ENCODE measurements at regions not wholly inside any gene's neighbourhood (a gene's known extent, or its start where the extent isn't known, plus 50 kb on each side); places are given as distances from the start of the nearest gene placed in this dataset.

DNA sequence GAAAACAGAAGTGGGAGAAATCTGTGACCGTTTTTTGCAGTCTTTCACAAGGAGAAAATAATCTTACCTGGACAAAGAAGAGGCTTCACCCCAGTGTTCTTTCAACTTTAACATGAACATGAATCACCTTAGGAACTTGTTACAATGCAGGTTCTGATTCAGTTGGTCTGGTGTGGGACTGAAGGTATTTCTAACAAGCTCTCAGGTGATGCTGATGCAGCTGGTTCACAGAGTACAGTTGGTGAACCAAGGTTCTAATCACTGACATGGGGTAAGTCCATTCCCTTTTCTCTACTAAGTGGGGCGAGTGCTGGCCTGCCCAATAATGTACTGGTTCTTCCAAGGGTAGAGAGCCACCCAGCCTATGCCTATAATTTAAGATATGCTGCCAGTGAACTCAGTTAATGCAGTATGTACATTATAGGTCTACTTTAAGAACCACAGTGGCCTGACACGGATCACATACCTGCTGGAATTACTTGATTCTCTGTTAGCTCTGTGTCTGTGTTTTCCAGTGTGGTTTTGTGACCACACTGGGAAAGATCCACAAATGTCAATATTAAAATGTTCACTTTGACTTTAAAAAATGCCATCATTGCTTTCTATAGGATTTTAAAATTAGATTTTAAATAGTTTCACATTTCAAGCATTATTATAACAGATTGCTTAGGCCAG lies 304.1 kb downstream of the ZNF621 start:
- no peaks in the 10 kb centered on the region for H3K36me3 Mint-ChIP-seq (ENCODE audit: low read depth)
- H3K27me3 Mint-ChIP-seq: peaks cover 19% of the 10 kb centered on the region
- no peaks in the 10 kb centered on the region for H3K4me1 Mint-ChIP-seq
- DNase-seq (no peak), ATAC-seq (no peak)
- no peak overlapping the region for H3K4me3 Mint-ChIP-seq
- H3K9me3 ChIP-seq (ENCODE audit: control insufficient read depth, low read length, poor library complexity, severe bottlenecking): no peaks in the 10 kb centered on the region
- no peak overlapping the region for H3K27ac Mint-ChIP-seq

GRCh38 chr3:40829876-40830275 lies 305.1 kb downstream of the ZNF621 start:
- H3K4me3 Mint-ChIP-seq: no peak overlapping the region
- DNase-seq (no peak), ATAC-seq (no peak)
- H3K9me3 ChIP-seq (ENCODE audit: control insufficient read depth, low read length, poor library complexity, severe bottlenecking): no peaks in the 10 kb centered on the region
- H3K27me3 Mint-ChIP-seq: peaks cover 28% of the 10 kb centered on the region
- no peaks in the 10 kb centered on the region for H3K36me3 Mint-ChIP-seq (ENCODE audit: low read depth)
- no peak overlapping the region for H3K27ac Mint-ChIP-seq
- H3K4me1 Mint-ChIP-seq: no peaks in the 10 kb centered on the region

DNA sequence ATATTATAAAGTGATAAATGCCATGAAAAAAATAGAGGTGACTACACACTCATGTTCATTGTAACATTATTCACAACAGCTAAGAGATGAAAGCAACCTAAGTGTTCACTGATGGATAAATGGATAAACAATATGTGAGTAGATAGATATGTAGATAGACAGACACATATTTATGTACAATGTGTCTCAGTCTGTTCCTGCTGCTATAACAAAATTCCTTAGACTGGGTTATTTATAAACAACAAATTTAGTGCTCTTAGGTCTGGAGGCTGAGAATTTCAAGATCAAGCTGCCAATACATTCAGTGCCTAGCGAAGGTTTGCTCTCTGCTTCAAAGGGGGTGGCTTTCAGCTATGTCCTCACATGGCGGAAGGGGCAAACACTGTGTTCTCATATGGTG lies 312.5 kb downstream of the ZNF621 start:
- H3K4me3 Mint-ChIP-seq: no peak overlapping the region
- ATAC-seq (no peak), DNase-seq (no peak)
- H3K27me3 Mint-ChIP-seq: peaks cover 10% of the 10 kb centered on the region
- H3K4me1 Mint-ChIP-seq: no peaks in the 10 kb centered on the region
- H3K36me3 Mint-ChIP-seq (ENCODE audit: low read depth): no peaks in the 10 kb centered on the region
- H3K27ac Mint-ChIP-seq: no peak overlapping the region
- no peaks in the 10 kb centered on the region for H3K9me3 ChIP-seq (ENCODE audit: control insufficient read depth, low read length, poor library complexity, severe bottlenecking)

DNA sequence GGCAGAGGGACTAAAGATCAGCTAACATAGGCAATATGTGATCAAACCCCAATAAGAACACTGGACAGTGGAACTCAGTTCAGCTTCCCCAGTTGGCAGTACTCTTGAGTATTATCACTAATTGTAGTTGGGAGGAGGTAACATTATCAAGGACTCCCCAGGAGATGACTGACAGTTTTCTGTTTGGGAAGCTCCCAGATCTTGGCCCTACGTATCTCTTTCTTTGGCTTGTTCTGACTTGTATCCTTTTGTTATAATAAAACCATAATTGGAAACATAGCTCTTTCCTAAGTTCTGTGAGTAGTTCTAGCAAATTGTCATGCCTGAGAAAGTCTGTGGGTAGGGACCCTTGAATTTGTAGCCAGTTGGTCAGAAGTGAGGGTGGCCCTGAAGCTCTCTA lies 316.4 kb downstream of the ZNF621 start:
- ATAC-seq (no peak), DNase-seq (no peak)
- no peak overlapping the region for H3K27ac Mint-ChIP-seq
- H3K36me3 Mint-ChIP-seq (ENCODE audit: low read depth): no peaks in the 10 kb centered on the region
- H3K4me3 Mint-ChIP-seq: no peak overlapping the region
- no peaks in the 10 kb centered on the region for H3K27me3 Mint-ChIP-seq
- no peaks in the 10 kb centered on the region for H3K4me1 Mint-ChIP-seq
- H3K9me3 ChIP-seq (ENCODE audit: control insufficient read depth, low read length, poor library complexity, severe bottlenecking): no peaks in the 10 kb centered on the region

DNA sequence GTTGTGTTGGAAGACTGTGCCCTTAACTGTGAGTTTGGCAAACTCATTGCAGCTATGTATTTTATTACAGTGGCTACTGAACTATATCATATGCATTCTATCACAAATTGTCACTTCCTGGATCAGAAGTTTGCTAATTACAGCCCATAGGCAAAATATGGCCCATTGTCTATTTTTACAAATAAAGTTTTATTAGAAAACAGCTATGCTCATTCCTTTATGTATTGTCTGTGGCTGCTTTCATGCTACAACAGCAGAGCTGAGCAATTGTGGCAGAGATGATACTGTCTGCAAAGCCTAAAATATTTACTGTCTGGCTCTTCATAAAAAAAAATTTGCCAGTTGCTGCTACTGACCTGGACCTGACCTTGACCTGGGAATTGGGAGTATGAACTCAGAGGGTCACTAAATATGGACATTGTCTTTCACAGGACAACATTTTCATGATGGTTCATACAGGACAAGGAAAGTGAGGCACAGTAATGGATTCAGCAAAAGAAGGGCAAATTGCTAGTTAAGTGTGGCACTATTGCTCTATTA lies 316.9 kb downstream of the ZNF621 start:
- Mint-ChIP-seq H3K27me3 (no peaks in the 10 kb centered on the region), H3K27ac (no peak overlapping the region)
- DNase-seq: no peak

GRCh38 chr3:40842714-40843113 lies 318.0 kb downstream of the ZNF621 start:
- ATAC-seq (no peak), DNase-seq (no peak)
- H3K4me1 Mint-ChIP-seq: no peaks in the 10 kb centered on the region
- no peaks in the 10 kb centered on the region for H3K9me3 ChIP-seq (ENCODE audit: control insufficient read depth, low read length, poor library complexity, severe bottlenecking)
- no peak overlapping the region for H3K27ac Mint-ChIP-seq
- no peaks in the 10 kb centered on the region for H3K27me3 Mint-ChIP-seq
- no peak overlapping the region for H3K4me3 Mint-ChIP-seq
- no peaks in the 10 kb centered on the region for H3K36me3 Mint-ChIP-seq (ENCODE audit: low read depth)

More for the DNA sequence above, 316.9 kb downstream of the ZNF621 start:
- Mint-ChIP-seq H3K36me3 (ENCODE audit: low read depth) (no peaks in the 10 kb centered on the region), H3K4me1 (no peaks in the 10 kb centered on the region), H3K4me3 (no peak overlapping the region)
- no peak for ATAC-seq
- H3K9me3 ChIP-seq (ENCODE audit: control insufficient read depth, low read length, poor library complexity, severe bottlenecking): no peaks in the 10 kb centered on the region

DNA sequence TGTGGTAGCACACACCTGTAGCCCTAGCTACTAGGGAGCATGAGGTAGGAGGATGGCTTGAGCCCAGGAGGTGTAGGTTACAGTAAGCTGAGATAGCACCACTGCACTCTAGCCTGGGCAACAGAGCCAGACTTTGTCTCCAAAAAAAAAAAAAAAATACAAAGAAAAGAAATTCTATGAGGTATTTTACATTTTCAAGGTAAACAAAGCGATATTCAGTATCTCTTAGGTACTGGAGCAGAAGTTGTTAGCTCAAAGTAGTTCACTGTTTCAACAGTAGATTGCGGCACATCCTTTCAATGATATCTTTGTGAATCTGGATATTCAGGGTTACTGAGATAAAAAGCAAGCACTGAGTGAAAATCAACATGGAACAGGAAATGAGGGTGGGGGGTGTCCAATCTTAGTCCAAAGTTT lies 318.5 kb downstream of the ZNF621 start:
- ATAC-seq (no peak), DNase-seq (no peak)
- H3K27ac Mint-ChIP-seq: no peak overlapping the region
- no peaks in the 10 kb centered on the region for H3K4me1 Mint-ChIP-seq
- no peaks in the 10 kb centered on the region for H3K36me3 Mint-ChIP-seq (ENCODE audit: low read depth)
- no peaks in the 10 kb centered on the region for H3K9me3 ChIP-seq (ENCODE audit: control insufficient read depth, low read length, poor library complexity, severe bottlenecking)
- no peak overlapping the region for H3K4me3 Mint-ChIP-seq
- no peaks in the 10 kb centered on the region for H3K27me3 Mint-ChIP-seq

GRCh38 chr3:40843851-40844548 lies 319.2 kb downstream of the ZNF621 start:
- no peak overlapping the region for H3K27ac Mint-ChIP-seq
- no peak overlapping the region for H3K4me3 Mint-ChIP-seq
- H3K36me3 Mint-ChIP-seq (ENCODE audit: low read depth): no peaks in the 10 kb centered on the region
- ATAC-seq (no peak), DNase-seq (no peak)
- no peaks in the 10 kb centered on the region for H3K9me3 ChIP-seq (ENCODE audit: control insufficient read depth, low read length, poor library complexity, severe bottlenecking)
- no peaks in the 10 kb centered on the region for H3K4me1 Mint-ChIP-seq
- H3K27me3 Mint-ChIP-seq: peaks cover 6% of the 10 kb centered on the region

GRCh38 chr3:40844896-40845295 lies 320.1 kb downstream of the ZNF621 start:
- no peak for ATAC-seq
- H3K27me3 Mint-ChIP-seq: peaks cover 6% of the 10 kb centered on the region
- H3K9me3 ChIP-seq (ENCODE audit: control insufficient read depth, low read length, poor library complexity, severe bottlenecking): no peaks in the 10 kb centered on the region
- no peak overlapping the region for H3K4me3 Mint-ChIP-seq
- H3K36me3 Mint-ChIP-seq (ENCODE audit: low read depth): no peaks in the 10 kb centered on the region
- no peaks in the 10 kb centered on the region for H3K4me1 Mint-ChIP-seq
- no peak overlapping the region for H3K27ac Mint-ChIP-seq
- DNase-seq: no peak

- ATAC-seq (no peak), DNase-seq (no peak)
- Mint-ChIP-seq H3K27me3 (peaks cover 6% of the 10 kb centered on the region), H3K4me3 (no peak overlapping the region), H3K4me1 (no peaks in the 10 kb centered on the region), H3K36me3 (ENCODE audit: low read depth) (no peaks in the 10 kb centered on the region), H3K27ac (no peak overlapping the region)
- H3K9me3 ChIP-seq (ENCODE audit: control insufficient read depth, low read length, poor library complexity, severe bottlenecking): no peaks in the 10 kb centered on the region
Measured at GRCh38 chr3:40845447-40845846, 320.7 kb downstream of the ZNF621 start.

DNA sequence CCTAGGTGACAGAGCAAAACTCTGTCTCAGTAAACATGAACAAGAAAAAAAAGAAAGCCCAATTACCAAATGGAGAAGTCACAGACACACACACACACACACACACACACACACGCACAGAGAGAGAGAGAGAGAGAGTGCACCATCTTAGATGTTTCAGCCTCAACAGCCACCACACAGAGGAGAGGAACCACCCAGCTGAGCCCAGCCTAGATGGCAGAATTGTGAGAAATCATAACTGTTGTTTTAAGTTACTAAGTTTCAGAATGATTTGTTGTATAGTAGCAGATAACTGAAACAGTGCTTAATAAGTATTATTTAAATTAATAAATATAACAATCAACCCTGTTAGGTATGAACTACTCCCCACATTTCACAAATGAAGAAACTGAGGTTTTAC lies 321.2 kb downstream of the ZNF621 start:
- H3K4me1 Mint-ChIP-seq: no peaks in the 10 kb centered on the region
- peaks cover 6% of the 10 kb centered on the region for H3K27me3 Mint-ChIP-seq
- DNase-seq (no peak), ATAC-seq (no peak)
- H3K27ac Mint-ChIP-seq: no peak overlapping the region
- H3K36me3 Mint-ChIP-seq (ENCODE audit: low read depth): no peaks in the 10 kb centered on the region
- H3K4me3 Mint-ChIP-seq: no peak overlapping the region
- H3K9me3 ChIP-seq (ENCODE audit: control insufficient read depth, low read length, poor library complexity, severe bottlenecking): no peaks in the 10 kb centered on the region

GRCh38 chr3:40846451-40846850 lies 321.7 kb downstream of the ZNF621 start:
- H3K4me3 Mint-ChIP-seq: no peak overlapping the region
- ATAC-seq: no peak
- peaks cover 6% of the 10 kb centered on the region for H3K27me3 Mint-ChIP-seq
- DNase-seq: no peak
- no peaks in the 10 kb centered on the region for H3K36me3 Mint-ChIP-seq (ENCODE audit: low read depth)
- no peaks in the 10 kb centered on the region for H3K4me1 Mint-ChIP-seq
- no peaks in the 10 kb centered on the region for H3K9me3 ChIP-seq (ENCODE audit: control insufficient read depth, low read length, poor library complexity, severe bottlenecking)
- no peak overlapping the region for H3K27ac Mint-ChIP-seq

DNA sequence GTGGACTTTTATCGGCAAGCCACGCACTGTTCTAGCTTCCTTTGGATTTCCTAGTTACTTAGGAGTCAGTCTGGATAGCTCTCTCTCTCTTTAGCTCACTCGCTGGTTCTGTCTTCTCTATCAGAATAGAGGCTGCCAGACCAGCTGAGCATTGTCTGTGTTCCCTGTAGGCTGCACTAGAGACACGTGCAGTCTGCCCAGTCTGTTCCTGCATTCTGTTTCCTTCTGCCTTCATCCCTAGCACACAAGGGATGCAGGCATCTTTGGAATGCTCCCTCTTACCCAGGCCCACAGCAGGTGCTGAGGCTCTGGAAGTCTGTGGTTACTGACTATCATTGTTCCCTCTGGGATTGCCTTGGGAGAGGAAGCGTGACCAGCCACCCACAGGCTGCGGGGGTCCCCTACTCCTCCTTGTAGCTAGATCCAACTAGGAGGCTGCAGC lies 322.8 kb downstream of the ZNF621 start:
- H3K27ac Mint-ChIP-seq: no peak overlapping the region
- ATAC-seq (no peak), DNase-seq (no peak)
- no peaks in the 10 kb centered on the region for H3K36me3 Mint-ChIP-seq (ENCODE audit: low read depth)
- H3K9me3 ChIP-seq (ENCODE audit: control insufficient read depth, low read length, poor library complexity, severe bottlenecking): no peaks in the 10 kb centered on the region
- no peak overlapping the region for H3K4me3 Mint-ChIP-seq
- H3K27me3 Mint-ChIP-seq: peaks cover 6% of the 10 kb centered on the region
- no peaks in the 10 kb centered on the region for H3K4me1 Mint-ChIP-seq

DNA sequence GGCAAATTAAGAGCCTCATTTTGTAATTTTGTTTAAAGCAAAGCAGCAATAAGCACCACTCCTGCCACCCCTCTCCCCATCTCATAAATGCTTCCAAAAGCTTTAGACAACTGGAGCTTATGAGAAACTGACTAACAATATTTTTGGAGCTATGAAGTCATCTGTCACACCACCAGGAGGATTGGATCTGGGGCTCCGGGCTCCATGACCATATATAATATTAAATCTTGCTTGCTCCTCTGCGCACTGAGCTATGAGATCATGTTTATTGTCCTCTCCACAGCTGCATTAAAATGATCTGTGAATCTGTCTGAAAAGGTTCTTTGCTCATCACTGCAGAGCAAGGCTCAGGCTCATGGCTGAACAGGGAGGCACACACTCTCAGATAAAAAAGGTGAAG lies 323.7 kb downstream of the ZNF621 start:
- peaks cover 6% of the 10 kb centered on the region for H3K27me3 Mint-ChIP-seq
- no peaks in the 10 kb centered on the region for H3K9me3 ChIP-seq (ENCODE audit: control insufficient read depth, low read length, poor library complexity, severe bottlenecking)
- DNase-seq (no peak), ATAC-seq (no peak)
- H3K27ac Mint-ChIP-seq: no peak overlapping the region
- H3K36me3 Mint-ChIP-seq (ENCODE audit: low read depth): no peaks in the 10 kb centered on the region
- H3K4me1 Mint-ChIP-seq: no peaks in the 10 kb centered on the region
- H3K4me3 Mint-ChIP-seq: no peak overlapping the region

Measured in T-helper 17 cell (primary cell).